Osteoblast (primary cell): ENCODE measurements at regions not wholly inside any gene's neighbourhood (a gene's known extent, or its start where the extent isn't known, plus 50 kb on each side); places are given as distances from the start of the nearest gene placed in this dataset.
"Not testable (repeated sequence)": the region's sequence is repeated elsewhere in the genome, so short reads cannot be mapped to it uniquely, and the experiment has no call there.

Experiments
- DNase-seq: peaks from one replicate; pipeline ENCODE4 v3.0.0; 2011; ENCODE audit warnings: low spot score, mixed read lengths; ENCODE audit not compliant: insufficient read length; ENCODE audit errors: missing footprints
- H2AFZ ChIP-seq: 2 replicates; pipeline ENCODE4 v1.6.0; 2011; ENCODE audit warnings: mild to moderate bottlenecking, low read length
- H3K27ac ChIP-seq: 2 replicates; pipeline ENCODE4 v1.5.1; 2011; ENCODE audit warnings: mild to moderate bottlenecking, low read depth, low read length, moderate library complexity
- H3K27me3 ChIP-seq: 2 replicates; pipeline ENCODE4 v1.6.0; 2012; ENCODE audit warnings: mild to moderate bottlenecking, control low read depth, inconsistent platforms, low read length, moderate library complexity; ENCODE audit not compliant: insufficient read depth
- H3K36me3 ChIP-seq: 2 replicates; pipeline ENCODE4 v1.5.1; 2011; ENCODE audit warnings: mild to moderate bottlenecking, low read length, control low read depth, moderate library complexity; ENCODE audit not compliant: insufficient read depth
- H3K4me1 ChIP-seq: 2 replicates; pipeline ENCODE4 v1.5.1; 2011; ENCODE audit warnings: mild to moderate bottlenecking, low read length, control low read depth, moderate library complexity; ENCODE audit not compliant: insufficient read depth
- H3K4me2 ChIP-seq: 2 replicates; pipeline ENCODE4 v1.6.0; 2011; ENCODE audit warnings: mild to moderate bottlenecking, low read length; ENCODE audit not compliant: insufficient read depth
- H3K4me3 ChIP-seq: fragments of 200-600 bp; sonication (generic); 3 replicates; pipeline ENCODE4 v1.5.1; 2012; ENCODE audit warnings: mild to moderate bottlenecking, low read length, inconsistent platforms; ENCODE audit not compliant: insufficient read depth
- H3K79me2 ChIP-seq: 2 replicates; pipeline ENCODE4 v1.6.0; 2012; ENCODE audit warnings: mild to moderate bottlenecking, low read length, control low read depth, inconsistent platforms; ENCODE audit not compliant: insufficient read depth
- H3K9me3 ChIP-seq: 2 replicates; pipeline ENCODE4 v1.5.1; 2011; ENCODE audit warnings: low read depth, low read length, control low read depth
- H4K20me1 ChIP-seq: 2 replicates; pipeline ENCODE4 v1.6.0; 2012; ENCODE audit warnings: mild to moderate bottlenecking, low read length, control low read depth; ENCODE audit not compliant: insufficient read depth
- CTCF ChIP-seq: IDR thresholded peaks from 2 replicates; pipeline ENCODE4 v1.5.1; 2011; ENCODE audit warnings: mild to moderate bottlenecking, low read depth, low read length, moderate library complexity; ENCODE audit errors: extremely low read depth

GRCh38 chr2:144004742-144005141 is 515.2 kb downstream of the ZEB2 start:
- no peak for TF ChIP-seq CTCF
- DNase-seq = no peak
- Histone ChIP-seq H3K4me3 (no peak overlapping the region), H4K20me1 (no peaks in the 10 kb centered on the region), H3K9me3 (no peaks in the 10 kb centered on the region), H3K4me1 (no peaks in the 10 kb centered on the region), H2AFZ (no peak overlapping the region), H3K27me3 (no peaks in the 10 kb centered on the region), H3K36me3 (no peaks in the 10 kb centered on the region), H3K4me2 (no peak overlapping the region), H3K27ac (no peak overlapping the region), H3K79me2 (no peaks in the 10 kb centered on the region)

GRCh38 chr2:144003460-144004075 is 516.4 kb downstream of the ZEB2 start:
- TF ChIP-seq CTCF = no peak
- Histone ChIP-seq H3K4me1 (no peaks in the 10 kb centered on the region), H3K36me3 (no peaks in the 10 kb centered on the region), H3K4me2 (no peak overlapping the region), H3K27me3 (no peaks in the 10 kb centered on the region), H3K4me3 (no peak overlapping the region), H4K20me1 (no peaks in the 10 kb centered on the region), H3K27ac (no peak overlapping the region), H2AFZ (no peak overlapping the region), H3K9me3 (no peaks in the 10 kb centered on the region), H3K79me2 (no peaks in the 10 kb centered on the region)
- DNase-seq = no peak

GRCh38 chr2:143996974-143997373 is 522.9 kb downstream of the ZEB2 start:
- Histone ChIP-seq H4K20me1 (no peaks in the 10 kb centered on the region), H3K79me2 (no peaks in the 10 kb centered on the region), H3K4me2 (no peak overlapping the region), H3K4me1 (no peaks in the 10 kb centered on the region), H3K36me3 (no peaks in the 10 kb centered on the region), H2AFZ (no peak overlapping the region), H3K9me3 (no peaks in the 10 kb centered on the region), H3K4me3 (no peak overlapping the region), H3K27me3 (no peaks in the 10 kb centered on the region), H3K27ac (no peak overlapping the region)
- no peak for DNase-seq
- no peak for TF ChIP-seq CTCF

GRCh38 chr2:143994961-143995360 is 525.0 kb downstream of the ZEB2 start:
- Histone ChIP-seq H2AFZ (no peak overlapping the region), H3K36me3 (no peaks in the 10 kb centered on the region), H3K4me3 (no peak overlapping the region), H3K27me3 (no peaks in the 10 kb centered on the region), H3K79me2 (no peaks in the 10 kb centered on the region), H3K4me2 (no peak overlapping the region), H3K9me3 (no peaks in the 10 kb centered on the region), H4K20me1 (no peaks in the 10 kb centered on the region), H3K27ac (no peak overlapping the region), H3K4me1 (no peaks in the 10 kb centered on the region)
- no peak for DNase-seq
- no peak for TF ChIP-seq CTCF

- not testable (repeated sequence) for H3K36me3 ChIP-seq, H3K4me2 ChIP-seq, H3K4me1 ChIP-seq, H3K27ac ChIP-seq, H2AFZ ChIP-seq, H4K20me1 ChIP-seq, H3K27me3 ChIP-seq, H3K9me3 ChIP-seq, H3K79me2 ChIP-seq, H3K4me3 ChIP-seq, DNase-seq
Measured at GRCh38 chr2:143991596-143991995, 528.3 kb downstream of the ZEB2 start.
